K562 (cell line): ENCODE measurements at regions not wholly inside any gene's neighbourhood (a gene's known extent, or its start where the extent isn't known, plus 50 kb on each side); places are given as distances from the start of the nearest gene placed in this dataset.

Experiments
- ARNT ChIP-seq, 2 experiments: fragments of 450-650 bp; IDR thresholded peaks; 2 replicates each; pipeline ENCODE4 v1.6.1; 2016; ENCODE audit warnings: mild to moderate bottlenecking in 1 of 2
- CBX5 ChIP-seq: IDR thresholded peaks from 2 replicates; pipeline ENCODE4 v1.6.1; 2014; ENCODE audit warnings: low read depth, borderline replicate concordance
- CC2D1A ChIP-seq: fragments of 450-650 bp; IDR thresholded peaks from 2 replicates; pipeline ENCODE4 v1.6.1; 2017; ENCODE audit warnings: mild to moderate bottlenecking
- CCNT2 ChIP-seq: IDR thresholded peaks from 2 replicates; pipeline ENCODE4 v1.6.1; 2011; ENCODE audit warnings: borderline replicate concordance, low read depth, mild to moderate bottlenecking, moderate library complexity, mixed read lengths, low read length; ENCODE audit not compliant: insufficient read length; ENCODE audit errors: extremely low read depth
- ELF1 ChIP-seq: fragments of 200-800 bp; sonication (Bioruptor generic); IDR thresholded peaks from 2 replicates; pipeline ENCODE4 v1.6.1; 2016; ENCODE audit warnings: missing genetic modification characterization, missing compliant biosample characterization
- ELF4 ChIP-seq: fragments of 450-650 bp; formaldehyde crosslinking; IDR thresholded peaks from 2 replicates; pipeline ENCODE4 v1.4.0; 2022; ENCODE audit warnings: missing genetic modification characterization
- EP400 ChIP-seq: fragments of 450-650 bp; IDR thresholded peaks from 2 replicates; pipeline ENCODE4 v1.6.1; 2017; ENCODE audit warnings: antibody characterized with exemption, mild to moderate bottlenecking, moderate library complexity
- EWSR1 ChIP-seq: fragments of 450-650 bp; IDR thresholded peaks from 2 replicates; pipeline ENCODE4 v1.6.1; 2018; ENCODE audit warnings: borderline replicate concordance, mild to moderate bottlenecking, low read depth, moderate library complexity; ENCODE audit not compliant: partially characterized antibody
- GABPA ChIP-seq: fragments of 200-800 bp; sonication (Bioruptor generic); conservative IDR thresholded peaks from 2 replicates; pipeline ENCODE4 v1.6.1; 2016; ENCODE audit warnings: low read depth, missing genetic modification characterization, missing compliant biosample characterization
- HIVEP1 ChIP-seq: fragments of 250-450 bp; sonication (Bioruptor Pico); IDR thresholded peaks from 2 replicates; pipeline ENCODE4 v1.4.0; 2020; ENCODE audit warnings: mild to moderate bottlenecking
- HNRNPUL1 ChIP-seq: fragments of 200-400 bp; formaldehyde crosslinking; IDR thresholded peaks from 2 replicates; pipeline ENCODE4 v1.6.1; 2017; ENCODE audit warnings: low read length
- JUND ChIP-seq, 2 experiments: IDR thresholded peaks; 2 replicates in 1 of 2; 3 replicates in 1 of 2; pipeline ENCODE4 v1.6.1; 2011; ENCODE audit warnings: borderline replicate concordance in 2 of 2, low read depth in 2 of 2, low read length in 2 of 2, improper control_type of control experiment in 1 of 2, missing biosample characterization in 1 of 2, missing genetic modification characterization in 1 of 2, missing genetic modification reagents in 1 of 2
- KAT8 ChIP-seq: fragments of 450-650 bp; IDR thresholded peaks from 2 replicates; pipeline ENCODE4 v1.6.1; 2016; ENCODE audit warnings: low read depth, mild to moderate bottlenecking
- MAZ ChIP-seq, 2 experiments: fragments of 450-650 bp in 1 of 2; sonication (generic) in 1 of 2; formaldehyde crosslinking; IDR thresholded peaks in 1 of 2; conservative IDR thresholded peaks in 1 of 2; 2 replicates each; pipeline versions ENCODE4 v1.4.0 to v1.5.0; 2020; ENCODE audit warnings: mild to moderate bottlenecking in 1 of 2, missing genetic modification reagents in 1 of 2
- NR2C2 ChIP-seq, 2 experiments: fragments of 200-800 bp in 1 of 2; sonication (Bioruptor generic) in 1 of 2; sonication (generic) in 1 of 2; formaldehyde crosslinking in 1 of 2; IDR thresholded peaks; 2 replicates each; pipeline versions ENCODE4 v1.6.1 to v1.8.0; 2016 to 2022; ENCODE audit warnings: mild to moderate bottlenecking in 1 of 2, missing compliant biosample characterization in 1 of 2, missing genetic modification characterization in 1 of 2, missing genetic modification reagents in 1 of 2
- NR3C1 ChIP-seq: sonication (generic); formaldehyde crosslinking; IDR thresholded peaks from 2 replicates; pipeline ENCODE4 v1.8.1; 2022; ENCODE audit warnings: missing genetic modification reagents
- POLR2H ChIP-seq: IDR thresholded peaks from 2 replicates; pipeline ENCODE4 v1.6.1; 2016; ENCODE audit warnings: missing genetic modification characterization, low read depth, mild to moderate bottlenecking, control low read depth, missing compliant biosample characterization, moderate library complexity
- RBM15 ChIP-seq: fragments of 200-400 bp; formaldehyde crosslinking; IDR thresholded peaks from 2 replicates; pipeline ENCODE4 v1.6.1; 2018; ENCODE audit warnings: mild to moderate bottlenecking, low read length, moderate library complexity; ENCODE audit not compliant: insufficient read depth
- SIN3A ChIP-seq, 2 experiments: fragments of 150-350 bp in 1 of 2; IDR thresholded peaks; 2 replicates each; pipeline ENCODE4 v1.6.1; 2011 to 2016; ENCODE audit warnings: borderline replicate concordance in 2 of 2, low read depth in 2 of 2, low read length in 2 of 2, mild to moderate bottlenecking in 2 of 2, moderate library complexity in 2 of 2; ENCODE audit not compliant: control insufficient read depth in 1 of 2
- SRF ChIP-seq, 2 experiments: fragments of 250-450, 450-650 bp in 1 of 2; sonication (Bioruptor Pico) in 1 of 2; sonication (generic) in 1 of 2; formaldehyde crosslinking; IDR thresholded peaks; 2 replicates each; pipeline versions ENCODE4 v1.5.0 to v1.5.1; 2020 to 2022; ENCODE audit warnings: mild to moderate bottlenecking in 1 of 2, missing genetic modification reagents in 1 of 2
- ZBTB17 ChIP-seq: fragments of 450-650 bp; formaldehyde crosslinking; IDR thresholded peaks from 2 replicates; pipeline ENCODE4 v1.4.0; 2020; ENCODE audit warnings: mild to moderate bottlenecking
- ZC3H8 ChIP-seq: fragments of 450-650 bp; IDR thresholded peaks from 2 replicates; pipeline ENCODE4 v1.6.1; 2017
- ZFP30 ChIP-seq: fragments of 250-450 bp; sonication (Bioruptor Pico); IDR thresholded peaks from 2 replicates; pipeline ENCODE4 v1.8.0; 2022; ENCODE audit warnings: moderate library complexity, mild to moderate bottlenecking, inconsistent platforms, borderline replicate concordance
- ZSCAN29 ChIP-seq: fragments of 450-650 bp; IDR thresholded peaks from 2 replicates; pipeline ENCODE4 v1.6.1; 2017
- TF ChIP-seq, protein P1 (sequence below), 2 experiments: IDR thresholded peaks in 1 of 2; conservative IDR thresholded peaks in 1 of 2; 2 replicates each; pipeline ENCODE4 v1.6.1; 2016; ENCODE audit warnings: low read depth in 2 of 2, mild to moderate bottlenecking in 1 of 2, missing compliant biosample characterization in 1 of 2, missing genetic modification characterization in 1 of 2, moderate library complexity in 1 of 2

- TF ChIP-seq, protein P1, sequence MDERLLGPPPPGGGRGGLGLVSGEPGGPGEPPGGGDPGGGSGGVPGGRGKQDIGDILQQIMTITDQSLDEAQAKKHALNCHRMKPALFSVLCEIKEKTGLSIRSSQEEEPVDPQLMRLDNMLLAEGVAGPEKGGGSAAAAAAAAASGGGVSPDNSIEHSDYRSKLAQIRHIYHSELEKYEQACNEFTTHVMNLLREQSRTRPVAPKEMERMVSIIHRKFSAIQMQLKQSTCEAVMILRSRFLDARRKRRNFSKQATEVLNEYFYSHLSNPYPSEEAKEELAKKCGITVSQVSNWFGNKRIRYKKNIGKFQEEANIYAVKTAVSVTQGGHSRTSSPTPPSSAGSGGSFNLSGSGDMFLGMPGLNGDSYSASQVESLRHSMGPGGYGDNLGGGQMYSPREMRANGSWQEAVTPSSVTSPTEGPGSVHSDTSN (CRISPR knock-in tag; IDR thresholded peaks at IDR 0.05; ENCODE audit: low read depth): no peak
- TF ChIP-seq, protein P1 (tag; conservative IDR thresholded peaks at IDR 0.05; ENCODE audit: low read depth): peak; percentile 83
- TF ChIP-seq ZC3H8: no peak
- TF ChIP-seq POLR2H (tag): no peak
- TF ChIP-seq ZBTB17 (CRISPR knock-in tag): no peak
- peak; percentile 60; the same call in 1 of the 2 replicates for TF ChIP-seq JUND (IDR thresholded peaks at IDR 0.05; ENCODE audit: borderline replicate concordance, low read depth, low read length)
- TF ChIP-seq JUND (tag; IDR thresholded peaks at IDR 0.05; ENCODE audit: borderline replicate concordance, low read depth, low read length): peak; percentile 59; the same call in 1 of the 3 replicates
- peak; percentile 19 for TF ChIP-seq CCNT2
- no peak for TF ChIP-seq HIVEP1 (CRISPR knock-in tag)
- 0 out of 4 replicates have a peak, but pooled peaks of 1 of the 2 experiments have one; percentile 40 for TF ChIP-seq MAZ (CRISPR knock-in tag; conservative IDR thresholded peaks at IDR 0.05 in 1 of 2, IDR thresholded peaks at IDR 0.05 in 1 of 2)
- TF ChIP-seq SIN3A (IDR thresholded peaks at IDR 0.05; ENCODE audit: borderline replicate concordance in 2 of 2, control insufficient read depth in 1 of 2, low read depth in 2 of 2, low read length in 2 of 2): no peak
- TF ChIP-seq GABPA: no peak
- no peak for TF ChIP-seq KAT8
- TF ChIP-seq NR3C1: no peak
- no peak for TF ChIP-seq SRF (CRISPR knock-in tag; IDR thresholded peaks at IDR 0.05)
- TF ChIP-seq ARNT (IDR thresholded peaks at IDR 0.05): 0 out of 4 replicates have a peak, but pooled peaks of 1 of the 2 experiments have one; percentile 33
- no peak for TF ChIP-seq ZSCAN29
- TF ChIP-seq RBM15: no peak
- no peak for TF ChIP-seq NR2C2 (CRISPR knock-in tag; IDR thresholded peaks at IDR 0.05)
- TF ChIP-seq NR2C2 (tag; IDR thresholded peaks at IDR 0.05): 0 out of 2 replicates have a peak, but pooled peaks have one; percentile 28
- peak; percentile 22; the same call in 1 of the 2 replicates for TF ChIP-seq EP400
- no peak for TF ChIP-seq ZFP30
- no peak for TF ChIP-seq ELF4 (CRISPR knock-in tag)
- TF ChIP-seq CBX5: no peak
- peak; percentile 77; the same call in 1 of the 2 replicates for TF ChIP-seq CC2D1A
- TF ChIP-seq HNRNPUL1: no peak
- no peak for TF ChIP-seq EWSR1
- no peak for TF ChIP-seq ELF1 (tag)
Measured at GRCh38 chr2:12514631-12515437, 201.9 kb upstream of the TRIB2 start (continued).
